ENCODE measurements at regions not wholly inside any gene's neighbourhood (a gene's known extent, or its start where the extent isn't known, plus 50 kb on each side); places are given as distances from the start of the nearest gene placed in this dataset.

GRCh38 chr9:11038366-11038765 lies 425.6 kb upstream of the PTPRD start:
- Histone ChIP-seq H3K4me1 (no peaks in the 10 kb centered on the region), H3K9me3 (no peaks in the 10 kb centered on the region), H3K4me3 (no peak overlapping the region), H3K36me3 (no peaks in the 10 kb centered on the region), H3K27me3 (no peaks in the 10 kb centered on the region), H3K27ac (no peak overlapping the region)
- no peak for ATAC-seq
- WGBS, 2 donors (ENCODE audit: low coverage in 1 of 2), result 66 to 68% methylated on average over 4 to 7 of the region's 7 CpGs
- TF ChIP-seq POLR2A (IDR thresholded peaks at IDR 0.05) (no peak), EP300 (IDR thresholded peaks at IDR 0.05) (no peak), POLR2AphosphoS5 (IDR thresholded peaks at IDR 0.05) (no peak), CTCF (IDR thresholded peaks at IDR 0.05) (no peak)

GRCh38 chr9:11039006-11039405 lies 426.2 kb upstream of the PTPRD start:
- no peaks in the 10 kb centered on the region for H3K36me3 ChIP-seq
- H3K9me3 ChIP-seq, result no peaks in the 10 kb centered on the region
- H3K27me3 ChIP-seq, result no peaks in the 10 kb centered on the region
- H3K4me1 ChIP-seq, result no peaks in the 10 kb centered on the region
- ATAC-seq, result no peak
- WGBS, 2 donors (ENCODE audit: low coverage in 1 of 2), result 84 to 85% methylated on average over 5 of the region's 5 CpGs
- TF ChIP-seq CTCF (IDR thresholded peaks at IDR 0.05) (no peak), POLR2A (IDR thresholded peaks at IDR 0.05) (no peak), EP300 (IDR thresholded peaks at IDR 0.05) (no peak), POLR2AphosphoS5 (IDR thresholded peaks at IDR 0.05) (no peak)
- H3K4me3 ChIP-seq, result no peak overlapping the region
- no peak overlapping the region for H3K27ac ChIP-seq

- no peaks in the 10 kb centered on the region for H3K36me3 ChIP-seq
Measured at GRCh38 chr9:11045589-11045988, 432.8 kb upstream of the PTPRD start.

GRCh38 chr9:11063263-11063662 lies 450.5 kb upstream of the PTPRD start:
- H3K9me3 ChIP-seq, result no peaks in the 10 kb centered on the region
- TF ChIP-seq POLR2AphosphoS5 (IDR thresholded peaks at IDR 0.05), result no peak
- TF ChIP-seq POLR2A (IDR thresholded peaks at IDR 0.05), result no peak
- TF ChIP-seq CTCF (IDR thresholded peaks at IDR 0.05), result no peak
- TF ChIP-seq EP300 (IDR thresholded peaks at IDR 0.05), result no peak
- no peaks in the 10 kb centered on the region for H3K36me3 ChIP-seq
- no peak for ATAC-seq
- H3K4me3 ChIP-seq, result no peak overlapping the region
- no peaks in the 10 kb centered on the region for H3K4me1 ChIP-seq
- no peak overlapping the region for H3K27ac ChIP-seq
- no peaks in the 10 kb centered on the region for H3K27me3 ChIP-seq

More at GRCh38 chr9:11045589-11045988, 432.8 kb upstream of the PTPRD start:
- Histone ChIP-seq H3K27ac (no peak overlapping the region), H3K9me3 (no peaks in the 10 kb centered on the region), H3K4me3 (no peak overlapping the region), H3K4me1 (no peaks in the 10 kb centered on the region), H3K27me3 (no peaks in the 10 kb centered on the region)
- 60 to 62% methylated on average over 2 of the region's 2 CpGs for WGBS, 2 donors (ENCODE audit: low coverage in 1 of 2)
- TF ChIP-seq POLR2A (IDR thresholded peaks at IDR 0.05) (no peak), EP300 (IDR thresholded peaks at IDR 0.05) (no peak), POLR2AphosphoS5 (IDR thresholded peaks at IDR 0.05) (no peak), CTCF (IDR thresholded peaks at IDR 0.05) (no peak)
- ATAC-seq, result no peak

GRCh38 chr9:11064909-11065308 lies 452.1 kb upstream of the PTPRD start:
- TF ChIP-seq EP300 (IDR thresholded peaks at IDR 0.05), result no peak
- TF ChIP-seq POLR2AphosphoS5 (IDR thresholded peaks at IDR 0.05), result no peak
- TF ChIP-seq CTCF (IDR thresholded peaks at IDR 0.05), result no peak
- no peak for TF ChIP-seq POLR2A (IDR thresholded peaks at IDR 0.05)
- H3K9me3 ChIP-seq, result no peaks in the 10 kb centered on the region

More at GRCh38 chr9:11064909-11065308, 452.1 kb upstream of the PTPRD start:
- Histone ChIP-seq H3K27me3 (no peaks in the 10 kb centered on the region), H3K36me3 (no peaks in the 10 kb centered on the region), H3K4me1 (no peaks in the 10 kb centered on the region), H3K4me3 (no peak overlapping the region), H3K27ac (no peak overlapping the region)
- 90% methylated on average over 9 of the region's 9 CpGs; no CpG with 5 or more reads in 1 of the 2 donors for WGBS, 2 donors (ENCODE audit: low coverage in 1 of 2)
- ATAC-seq, result no peak

Measured in gastroesophageal sphincter (tissue), 4 donors.